Stimulated activated CD4-positive, alpha-beta T cell treated with anti-CD3 and anti-CD28 coated beads, Interleukin-15, amount 100 ng/mL, for 24 hours (primary cell): ENCODE measurements at regions not wholly inside any gene's neighbourhood (a gene's known extent, or its start where the extent isn't known, plus 50 kb on each side); places are given as distances from the start of the nearest gene placed in this dataset.

Experiments
- DNase-seq: peaks from one replicate; pipeline ENCODE4 v3.0.0-alpha.2; 2020

- DNase-seq: no peak
Measured at GRCh38 chr3:54071601-54072000, 50.8 kb upstream of the CACNA2D3 start.

- no peak for DNase-seq
Measured at GRCh38 chr3:54069961-54070360, 52.4 kb upstream of the CACNA2D3 start.

GRCh38 chr3:54067055-54067698, 55.2 kb upstream of the CACNA2D3 start:
- no peak for DNase-seq

- no peak for DNase-seq
Measured at GRCh38 chr3:54066253-54066652, 56.1 kb upstream of the CACNA2D3 start.

GRCh38 chr3:54065586-54065985, 56.8 kb upstream of the CACNA2D3 start:
- no peak for DNase-seq

- DNase-seq: no peak
Measured at GRCh38 chr3:54065140-54065539, 57.2 kb upstream of the CACNA2D3 start.

- DNase-seq: no peak
Measured at GRCh38 chr3:54064486-54064885, 57.9 kb upstream of the CACNA2D3 start.

GRCh38 chr3:54062546-54062945, 59.8 kb upstream of the CACNA2D3 start:
- DNase-seq: no peak

GRCh38 chr3:54056521-54056920, 65.8 kb upstream of the CACNA2D3 start:
- no peak for DNase-seq

- DNase-seq: no peak
Measured at GRCh38 chr3:54053882-54054281, 68.5 kb upstream of the CACNA2D3 start.

GRCh38 chr3:54053211-54053610, 69.1 kb upstream of the CACNA2D3 start:
- DNase-seq: no peak

GRCh38 chr3:54047568-54047967, 74.8 kb upstream of the CACNA2D3 start:
- DNase-seq: no peak

- no peak for DNase-seq
Measured at GRCh38 chr3:54046641-54047214, 75.6 kb upstream of the CACNA2D3 start.

GRCh38 chr3:54045061-54045815, 77.1 kb upstream of the CACNA2D3 start:
- no peak for DNase-seq

GRCh38 chr3:54042259-54042823, 80.0 kb upstream of the CACNA2D3 start:
- no peak for DNase-seq

- DNase-seq: no peak
Measured at GRCh38 chr3:54040476-54040875, 81.9 kb upstream of the CACNA2D3 start.

- DNase-seq: no peak
Measured at GRCh38 chr3:54038391-54038790, 84.0 kb upstream of the CACNA2D3 start.

GRCh38 chr3:54036543-54036942, 85.8 kb upstream of the CACNA2D3 start:
- DNase-seq: no peak

- DNase-seq: peak; percentile 3
Measured at GRCh38 chr3:54034971-54035370, 87.4 kb upstream of the CACNA2D3 start.

GRCh38 chr3:54033761-54034160, 88.6 kb upstream of the CACNA2D3 start:
- DNase-seq: no peak

GRCh38 chr3:54032598-54032997, 89.8 kb upstream of the CACNA2D3 start:
- DNase-seq: no peak

GRCh38 chr3:54028372-54028771, 94.0 kb upstream of the CACNA2D3 start:
- DNase-seq: no peak

GRCh38 chr3:54026543-54026942, 95.8 kb upstream of the CACNA2D3 start:
- DNase-seq: no peak

- DNase-seq: no peak
Measured at GRCh38 chr3:54021071-54021470, 101.3 kb upstream of the CACNA2D3 start.
